NCI-H446 (cell line): ENCODE measurements at regions not wholly inside any gene's neighbourhood (a gene's known extent, or its start where the extent isn't known, plus 50 kb on each side); places are given as distances from the start of the nearest gene placed in this dataset.
A peak's percentile ranks its signal among the peaks of the same experiment; 100 is the strongest.
"Not testable (repeated sequence)": the region's sequence is repeated elsewhere in the genome, so short reads cannot be mapped to it uniquely, and the experiment has no call there.

ENCODE experiments used
- DNase-seq, 2 experiments: peaks; one replicate each; lab custom pipeline; 2025; lab: John Stamatoyannopoulos, UW

- DNase-seq, result no peak
Measured at GRCh38 chr13:97520061-97520460, 86.1 kb downstream of the RAP2A start.

- DNase-seq, result no peak
Measured at GRCh38 chr13:97520866-97521265, 86.9 kb downstream of the RAP2A start.

- no peak for DNase-seq
Measured at GRCh38 chr13:97521726-97522125, 87.8 kb downstream of the RAP2A start.

- no peak for DNase-seq
Measured at GRCh38 chr13:97522243-97522642, 88.3 kb downstream of the RAP2A start.

- no peak for DNase-seq
Measured at GRCh38 chr13:97526556-97526955, 92.6 kb downstream of the RAP2A start.

- DNase-seq, result no peak
Measured at GRCh38 chr13:97528518-97528917, 94.5 kb downstream of the RAP2A start.

- DNase-seq, result no peak
Measured at GRCh38 chr13:97534540-97534939, 100.6 kb downstream of the RAP2A start.

- no peak for DNase-seq
Measured at GRCh38 chr13:97535614-97536013, 101.6 kb downstream of the RAP2A start.

- DNase-seq, result no peak
Measured at GRCh38 chr13:97537110-97537509, 103.1 kb downstream of the RAP2A start.

GRCh38 chr13:97538203-97538602 lies 104.2 kb downstream of the RAP2A start:
- DNase-seq, result peak in 1 of 2 experiments; percentile 0

GRCh38 chr13:97539651-97540610 lies 106.0 kb downstream of the RAP2A start:
- no peak for DNase-seq

GRCh38 chr13:97540696-97541095 lies 106.7 kb downstream of the RAP2A start:
- no peak for DNase-seq

GRCh38 chr13:97542102-97542685 lies 108.2 kb downstream of the RAP2A start:
- DNase-seq, result no peak

GRCh38 chr13:97544031-97544765 lies 110.2 kb downstream of the RAP2A start:
- no peak for DNase-seq

- not testable (repeated sequence) for DNase-seq
Measured at GRCh38 chr13:97544971-97545499, 111.1 kb downstream of the RAP2A start.

GRCh38 chr13:97548138-97548537 lies 114.2 kb downstream of the RAP2A start:
- DNase-seq, result no peak

GRCh38 chr13:97548711-97549110 lies 114.7 kb downstream of the RAP2A start:
- no peak for DNase-seq

GRCh38 chr13:97549201-97549600 lies 115.2 kb downstream of the RAP2A start:
- DNase-seq, result no peak

- no peak for DNase-seq
Measured at GRCh38 chr13:97554496-97554895, 120.5 kb downstream of the RAP2A start.

- DNase-seq, result no peak
Measured at GRCh38 chr13:97555034-97555433, 121.1 kb downstream of the RAP2A start.

GRCh38 chr13:97559030-97559429 lies 125.1 kb downstream of the RAP2A start:
- DNase-seq, result no peak

- no peak for DNase-seq
Measured at GRCh38 chr13:97559981-97560380, 126.0 kb downstream of the RAP2A start.
